MM.1S (cell line): ENCODE measurements at regions not wholly inside any gene's neighbourhood (a gene's known extent, or its start where the extent isn't known, plus 50 kb on each side); places are given as distances from the start of the nearest gene placed in this dataset.

ENCODE experiments used
- DNase-seq: peaks from one replicate; pipeline ENCODE4 v3.0.0-alpha.2; 2015
- H2AFZ ChIP-seq: fragments of 300-600 bp; sonication (generic); 2 replicates; pipeline ENCODE4 v1.6.0; 2016; ENCODE audit warnings: antibody characterized with exemption, low read length
- H3F3A ChIP-seq: fragments of 300-600 bp; sonication (generic); 2 replicates; pipeline ENCODE4 v1.6.1; 2016; ENCODE audit warnings: mild to moderate bottlenecking, antibody characterized with exemption, low read length, moderate library complexity, mixed read lengths; ENCODE audit not compliant: insufficient read depth
- H3K27ac ChIP-seq: fragments of 300-600 bp; sonication (generic); 2 replicates; pipeline ENCODE4 v1.5.1; 2016; ENCODE audit warnings: mild to moderate bottlenecking, low read length
- H3K27me3 ChIP-seq: fragments of 300-600 bp; sonication (generic); replicated peaks from 2 replicates; pipeline ENCODE4 v1.6.0; 2016; ENCODE audit warnings: low read length; ENCODE audit not compliant: insufficient read depth
- H3K36me3 ChIP-seq: fragments of 300-600 bp; sonication (generic); replicated peaks from 2 replicates; pipeline ENCODE4 v1.6.1; 2016; ENCODE audit warnings: mild to moderate bottlenecking, low read length, mixed read lengths; ENCODE audit not compliant: insufficient read depth
- H3K4me1 ChIP-seq: fragments of 300-600 bp; sonication (generic); 2 replicates; pipeline ENCODE4 v1.6.1; 2016; ENCODE audit warnings: low read length, mixed read lengths
- H3K4me2 ChIP-seq: fragments of 300-600 bp; sonication (generic); 2 replicates; pipeline ENCODE4 v1.6.0; 2016; ENCODE audit warnings: low read depth, low read length
- H3K4me3 ChIP-seq: fragments of 300-600 bp; sonication (generic); 2 replicates; pipeline ENCODE4 v1.5.1; 2016; ENCODE audit warnings: low read length, mixed read lengths
- H3K79me2 ChIP-seq: fragments of 300-600 bp; sonication (generic); 2 replicates; pipeline ENCODE4 v1.6.1; 2016; ENCODE audit warnings: mixed run types, low read length, mixed read lengths
- H3K9ac ChIP-seq: fragments of 300-600 bp; sonication (generic); 2 replicates; pipeline ENCODE4 v1.6.1; 2016; ENCODE audit warnings: low read length, mixed read lengths
- H3K9me2 ChIP-seq: fragments of 300-600 bp; sonication (generic); replicated peaks from 2 replicates; pipeline ENCODE4 v1.6.1; 2016; ENCODE audit warnings: mild to moderate bottlenecking, low read length, mixed read lengths; ENCODE audit not compliant: insufficient read depth
- H3K9me3 ChIP-seq: fragments of 300-600 bp; sonication (generic); replicated peaks from 2 replicates; pipeline ENCODE4 v1.6.1; 2016; ENCODE audit warnings: mild to moderate bottlenecking, low read length, mixed read lengths; ENCODE audit not compliant: insufficient read depth
- H4K20me1 ChIP-seq: fragments of 300-600 bp; sonication (generic); 2 replicates; pipeline ENCODE4 v1.6.1; 2016; ENCODE audit warnings: mild to moderate bottlenecking, low read length, moderate library complexity, mixed read lengths; ENCODE audit not compliant: insufficient read depth
- CTCF ChIP-seq: fragments of 300-600 bp; sonication (generic); IDR thresholded peaks from 2 replicates; pipeline ENCODE4 v1.5.1; 2016; ENCODE audit warnings: antibody characterized with exemption, low read length, mixed read lengths
- EZH2 ChIP-seq: fragments of 300-600 bp; sonication (generic); optimal IDR thresholded peaks from 2 replicates; pipeline ENCODE3; 2017; ENCODE audit warnings: low read depth, mild to moderate bottlenecking, antibody characterized with exemption, low read length, mixed read lengths
- EZH2phosphoT487 ChIP-seq: fragments of 300-600 bp; sonication (generic); IDR thresholded peaks from 2 replicates; pipeline ENCODE4 v1.6.1; 2018; ENCODE audit warnings: antibody characterized with exemption, low read length

- no peak overlapping the region for H3K4me2 ChIP-seq
- no peaks in the 10 kb centered on the region for H4K20me1 ChIP-seq
- H3K9me2 ChIP-seq = no peaks in the 10 kb centered on the region
- H3K27me3 ChIP-seq = no peaks in the 10 kb centered on the region
- H3K9ac ChIP-seq = no peak overlapping the region
- no peaks in the 10 kb centered on the region for H3K9me3 ChIP-seq
- H3K4me1 ChIP-seq = no peaks in the 10 kb centered on the region
- DNase-seq = no peak
- H2AFZ ChIP-seq = no peak overlapping the region
- H3K36me3 ChIP-seq = no peaks in the 10 kb centered on the region
- no peak for TF ChIP-seq CTCF
- TF ChIP-seq EZH2phosphoT487 = no peak
- TF ChIP-seq EZH2 = no peak
- H3K79me2 ChIP-seq = no peaks in the 10 kb centered on the region
- H3F3A ChIP-seq = no peaks in the 10 kb centered on the region
- H3K27ac ChIP-seq = no peak overlapping the region
- H3K4me3 ChIP-seq = no peak overlapping the region
Observed at GRCh38 chr12:107450541-107450940, 235.1 kb upstream of the PWP1 start.

GRCh38 chr12:107451246-107451645, 234.4 kb upstream of the PWP1 start:
- Histone ChIP-seq H3K36me3 (no peaks in the 10 kb centered on the region), H3K27ac (no peak overlapping the region), H3K4me2 (no peak overlapping the region), H3K4me1 (no peaks in the 10 kb centered on the region), H3F3A (no peaks in the 10 kb centered on the region), H3K4me3 (no peak overlapping the region), H3K9ac (no peak overlapping the region), H3K9me2 (no peaks in the 10 kb centered on the region), H3K27me3 (no peaks in the 10 kb centered on the region), H2AFZ (no peak overlapping the region), H3K9me3 (no peaks in the 10 kb centered on the region), H3K79me2 (no peaks in the 10 kb centered on the region), H4K20me1 (no peaks in the 10 kb centered on the region)
- no peak for DNase-seq
- no peak for TF ChIP-seq EZH2
- TF ChIP-seq CTCF = no peak
- TF ChIP-seq EZH2phosphoT487 = no peak

- DNase-seq = no peak
- TF ChIP-seq CTCF (no peak), EZH2 (no peak), EZH2phosphoT487 (no peak)
- no peak overlapping the region for H3K27ac ChIP-seq
Observed at GRCh38 chr12:107454109-107454830, 231.3 kb upstream of the PWP1 start.

More at GRCh38 chr12:107454109-107454830, 231.3 kb upstream of the PWP1 start:
- H2AFZ ChIP-seq = no peak overlapping the region
- no peak overlapping the region for H3K9ac ChIP-seq
- no peaks in the 10 kb centered on the region for H3K27me3 ChIP-seq
- no peaks in the 10 kb centered on the region for H4K20me1 ChIP-seq
- H3K4me3 ChIP-seq = no peak overlapping the region
- no peaks in the 10 kb centered on the region for H3F3A ChIP-seq
- H3K4me1 ChIP-seq = no peaks in the 10 kb centered on the region
- no peaks in the 10 kb centered on the region for H3K36me3 ChIP-seq
- no peak overlapping the region for H3K4me2 ChIP-seq
- H3K9me3 ChIP-seq = no peaks in the 10 kb centered on the region
- H3K9me2 ChIP-seq = no peaks in the 10 kb centered on the region
- no peaks in the 10 kb centered on the region for H3K79me2 ChIP-seq
